ENCODE measurements at regions not wholly inside any gene's neighbourhood (a gene's known extent, or its start where the extent isn't known, plus 50 kb on each side); places are given as distances from the start of the nearest gene placed in this dataset.

- WGBS, 2 experiments (ENCODE audit: extremely low coverage in 1 of 2, insufficient coverage in 1 of 2, insufficient read length in 1 of 2, insufficient replicate concordance in 2 of 2, low coverage in 1 of 2, low lambda C conversion rate in 2 of 2, missing lambda C conversion rate in 1 of 2), result 78% methylated on average over 4 of the region's 4 CpGs; no CpG with 5 or more reads in 1 of the 2 experiments
- Histone ChIP-seq H3K4ac (replicated peaks; ENCODE audit: insufficient read length, low read depth, low read length) (no peak overlapping the region), H3K27ac (ENCODE audit: low read depth, low read length) (no peak overlapping the region), H2BK15ac (ENCODE audit: low read length) (no peak overlapping the region), H2AK5ac (ENCODE audit: low read depth, low read length) (no peak overlapping the region), H2BK12ac (ENCODE audit: low read depth, low read length) (no peak overlapping the region), H4K20me1 (replicated peaks in 1 of 2; ENCODE audit: control insufficient read depth in 1 of 2, insufficient read depth in 2 of 2, low read length in 2 of 2) (peaks cover 0 to 3% of the 10 kb centered on the region in 2 experiments), H3K4me3 (ENCODE audit: extremely low read depth in 1 of 4, insufficient read depth in 2 of 4, low read depth in 3 of 4, low read length in 4 of 4) (no peak overlapping the region), H2BK20ac (ENCODE audit: low read length) (no peak overlapping the region), H4K91ac (replicated peaks; ENCODE audit: insufficient read length, low read length) (no peak overlapping the region), H3K9ac (replicated peaks in 1 of 4; ENCODE audit: extremely low read depth in 1 of 4, low read depth in 3 of 4, low read length in 3 of 4) (no peak overlapping the region), H2AFZ (ENCODE audit: low read length) (no peak overlapping the region), H3K23me2 (ENCODE audit: low read depth, low read length) (peaks cover 4% of the 10 kb centered on the region; the same call in 1 of the 2 replicates), H4K5ac (ENCODE audit: insufficient read length, low read depth, low read length) (no peak overlapping the region), H3K18ac (ENCODE audit: extremely low read depth, low read length) (no peak overlapping the region), H3K36me3 (ENCODE audit: control insufficient read depth in 2 of 4, insufficient read depth in 4 of 4, low read length in 3 of 4) (no peaks in the 10 kb centered on the region), H2BK120ac (replicated peaks; ENCODE audit: low read depth, low read length) (no peak overlapping the region), H3K56ac (replicated peaks; ENCODE audit: insufficient read length, low read depth, low read length) (no peak overlapping the region), H3K23ac (ENCODE audit: insufficient read length) (no peak overlapping the region), H3K4me1 (replicated peaks in 1 of 4; ENCODE audit: control insufficient read depth in 3 of 4, insufficient read depth in 4 of 4, low read length in 3 of 4) (peaks cover 5 to 8% (median 7%) of the 10 kb centered on the region in 4 experiments; a peak in 5 of 7 replicates), H3K79me2 (ENCODE audit: control insufficient read depth in 1 of 2, insufficient read depth in 2 of 2, low read length in 2 of 2) (no peaks in the 10 kb centered on the region), H2BK5ac (ENCODE audit: low read depth, low read length) (no peak overlapping the region), H3K9me3 (ENCODE audit: insufficient read depth in 2 of 2, low read depth in 1 of 2, low read length in 1 of 2) (no peaks in the 10 kb centered on the region), H3K27me3 (replicated peaks in 1 of 4; ENCODE audit: control insufficient read depth in 3 of 4, extremely low read depth in 1 of 4, insufficient read depth in 3 of 4, low read length in 3 of 4) (no peaks in the 10 kb centered on the region; a peak in 1 of 7 replicates), H3K79me1 (ENCODE audit: low read depth, low read length) (no peaks in the 10 kb centered on the region), H4K8ac (ENCODE audit: extremely low read depth, insufficient read depth, low read length) (no peak overlapping the region), H3K4me2 (ENCODE audit: insufficient read depth in 1 of 2, low read depth in 2 of 2, low read length in 2 of 2) (no peak overlapping the region), H3K14ac (ENCODE audit: insufficient read length) (no peak overlapping the region)
- CTCF ChIA-PET (ENCODE audit: partially characterized antibody), result interaction anchor here (1.0 to 1.7 kb wide), 6 partner anchors 9 to 536 kb away, joined by 3 to 6 read pairs (median 4); no protein-coding TSS in a partner anchor
- no peak for FAIRE-seq
- TF ChIP-seq TAF7 (optimal IDR thresholded peaks at IDR 0.05; ENCODE audit: borderline replicate concordance, low read depth, low read length) (no peak), CTCF (IDR thresholded peaks at IDR 0.05; ENCODE audit: control extremely low read depth in 1 of 3, insufficient read depth in 1 of 3, low read depth in 1 of 3, low read length in 3 of 3) (peak in 2 of 3 experiments; percentile 11 to 25; a peak in 2 of 4 replicates)
- no peak for DNase-seq (ENCODE audit: low read depth in 1 of 2, low spot score in 2 of 2)
- POLR2A ChIA-PET (ENCODE audit: partially characterized antibody), result interaction anchor here (1.2 kb wide), 2 partner anchors 9 to 12 kb away, joined by 3 to 4 read pairs; no protein-coding TSS in a partner anchor
Observed at GRCh38 chr21:41669533-41669830, 97.4 kb downstream of the RIPK4 start.

All from H1 (cell line).